Osteocyte (in vitro differentiated cells): ENCODE measurements at regions not wholly inside any gene's neighbourhood (a gene's known extent, or its start where the extent isn't known, plus 50 kb on each side); places are given as distances from the start of the nearest gene placed in this dataset.

Source experiments
- DNase-seq: peaks from one replicate; pipeline ENCODE4 v3.0.0; 2021; ENCODE audit warnings: mixed read lengths; ENCODE audit not compliant: unreplicated experiment; ENCODE audit errors: extremely low spot score
- H3K27ac Mint-ChIP-seq: one replicate; pipeline ENCODE4 v1.8.0; 2021; ENCODE audit warnings: mild to moderate bottlenecking, mixed read lengths; ENCODE audit not compliant: unreplicated experiment
- H3K27me3 Mint-ChIP-seq: one replicate; pipeline ENCODE4 v1.8.0; 2021; ENCODE audit warnings: mixed read lengths; ENCODE audit not compliant: unreplicated experiment
- H3K36me3 Mint-ChIP-seq: one replicate; pipeline ENCODE4 v1.8.0; 2021; ENCODE audit warnings: mixed read lengths; ENCODE audit not compliant: unreplicated experiment
- H3K4me1 Mint-ChIP-seq: one replicate; pipeline ENCODE4 v1.8.0; 2021; ENCODE audit warnings: mixed read lengths; ENCODE audit not compliant: unreplicated experiment
- H3K4me3 Mint-ChIP-seq: one replicate; pipeline ENCODE4 v1.8.0; 2021; ENCODE audit warnings: mild to moderate bottlenecking, moderate library complexity, mixed read lengths; ENCODE audit not compliant: unreplicated experiment
- H3K9me3 Mint-ChIP-seq: one replicate; pipeline ENCODE4 v1.8.0; 2021; ENCODE audit warnings: mixed read lengths; ENCODE audit not compliant: unreplicated experiment
- TF ChIP-seq, protein P1 (sequence below): fragments of 200-600 bp; sonication (generic); IDR thresholded peaks from 2 replicates; pipeline ENCODE4 v1.5.0; 2021; ENCODE audit warnings: antibody characterized with exemption, mild to moderate bottlenecking, moderate library complexity

- Mint-ChIP-seq H3K27ac (no peak overlapping the region), H3K9me3 (no peaks in the 10 kb centered on the region), H3K36me3 (no peaks in the 10 kb centered on the region), H3K4me3 (no peak overlapping the region), H3K27me3 (peaks cover 68% of the 10 kb centered on the region), H3K4me1 (no peaks in the 10 kb centered on the region)
- TF ChIP-seq, protein P1, sequence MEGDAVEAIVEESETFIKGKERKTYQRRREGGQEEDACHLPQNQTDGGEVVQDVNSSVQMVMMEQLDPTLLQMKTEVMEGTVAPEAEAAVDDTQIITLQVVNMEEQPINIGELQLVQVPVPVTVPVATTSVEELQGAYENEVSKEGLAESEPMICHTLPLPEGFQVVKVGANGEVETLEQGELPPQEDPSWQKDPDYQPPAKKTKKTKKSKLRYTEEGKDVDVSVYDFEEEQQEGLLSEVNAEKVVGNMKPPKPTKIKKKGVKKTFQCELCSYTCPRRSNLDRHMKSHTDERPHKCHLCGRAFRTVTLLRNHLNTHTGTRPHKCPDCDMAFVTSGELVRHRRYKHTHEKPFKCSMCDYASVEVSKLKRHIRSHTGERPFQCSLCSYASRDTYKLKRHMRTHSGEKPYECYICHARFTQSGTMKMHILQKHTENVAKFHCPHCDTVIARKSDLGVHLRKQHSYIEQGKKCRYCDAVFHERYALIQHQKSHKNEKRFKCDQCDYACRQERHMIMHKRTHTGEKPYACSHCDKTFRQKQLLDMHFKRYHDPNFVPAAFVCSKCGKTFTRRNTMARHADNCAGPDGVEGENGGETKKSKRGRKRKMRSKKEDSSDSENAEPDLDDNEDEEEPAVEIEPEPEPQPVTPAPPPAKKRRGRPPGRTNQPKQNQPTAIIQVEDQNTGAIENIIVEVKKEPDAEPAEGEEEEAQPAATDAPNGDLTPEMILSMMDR = no peak
- DNase-seq = no peak
Measured at GRCh38 chr13:39123578-39123977, 85.3 kb downstream of the NHLRC3 start.

DNA sequence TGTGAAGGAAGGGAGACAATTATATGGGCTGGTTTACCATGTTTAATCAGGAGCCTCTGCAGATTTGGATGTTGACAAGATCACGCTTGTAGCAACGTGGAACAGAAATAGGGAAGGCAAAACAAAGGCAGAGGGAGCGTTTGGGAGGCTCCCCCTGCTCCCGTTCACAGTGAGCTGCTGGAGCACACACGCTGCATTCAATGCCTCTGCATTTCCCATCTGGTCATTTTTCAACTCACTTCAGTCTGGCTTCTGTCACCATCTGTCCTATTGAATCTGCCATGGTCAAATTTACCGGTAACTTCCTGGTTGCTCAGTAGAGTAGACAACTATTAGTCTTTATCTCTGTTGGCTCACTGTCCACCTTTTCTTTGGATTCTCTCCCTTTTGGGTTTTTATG, 91.0 kb downstream of the NHLRC3 start:
- no peak overlapping the region for H3K4me3 Mint-ChIP-seq
- TF ChIP-seq, protein P1 = no peak
- H3K9me3 Mint-ChIP-seq = no peaks in the 10 kb centered on the region
- H3K4me1 Mint-ChIP-seq = no peaks in the 10 kb centered on the region
- peaks cover 65% of the 10 kb centered on the region for H3K27me3 Mint-ChIP-seq
- no peaks in the 10 kb centered on the region for H3K36me3 Mint-ChIP-seq
- H3K27ac Mint-ChIP-seq = no peak overlapping the region
- DNase-seq = no peak

GRCh38 chr13:39130301-39130700, 92.0 kb downstream of the NHLRC3 start:
- TF ChIP-seq, protein P1 = no peak
- no peaks in the 10 kb centered on the region for H3K9me3 Mint-ChIP-seq
- H3K4me1 Mint-ChIP-seq = no peaks in the 10 kb centered on the region
- DNase-seq = no peak
- H3K27ac Mint-ChIP-seq = no peak overlapping the region
- H3K27me3 Mint-ChIP-seq = peaks cover 60% of the 10 kb centered on the region
- H3K36me3 Mint-ChIP-seq = no peaks in the 10 kb centered on the region
- H3K4me3 Mint-ChIP-seq = no peak overlapping the region

DNA sequence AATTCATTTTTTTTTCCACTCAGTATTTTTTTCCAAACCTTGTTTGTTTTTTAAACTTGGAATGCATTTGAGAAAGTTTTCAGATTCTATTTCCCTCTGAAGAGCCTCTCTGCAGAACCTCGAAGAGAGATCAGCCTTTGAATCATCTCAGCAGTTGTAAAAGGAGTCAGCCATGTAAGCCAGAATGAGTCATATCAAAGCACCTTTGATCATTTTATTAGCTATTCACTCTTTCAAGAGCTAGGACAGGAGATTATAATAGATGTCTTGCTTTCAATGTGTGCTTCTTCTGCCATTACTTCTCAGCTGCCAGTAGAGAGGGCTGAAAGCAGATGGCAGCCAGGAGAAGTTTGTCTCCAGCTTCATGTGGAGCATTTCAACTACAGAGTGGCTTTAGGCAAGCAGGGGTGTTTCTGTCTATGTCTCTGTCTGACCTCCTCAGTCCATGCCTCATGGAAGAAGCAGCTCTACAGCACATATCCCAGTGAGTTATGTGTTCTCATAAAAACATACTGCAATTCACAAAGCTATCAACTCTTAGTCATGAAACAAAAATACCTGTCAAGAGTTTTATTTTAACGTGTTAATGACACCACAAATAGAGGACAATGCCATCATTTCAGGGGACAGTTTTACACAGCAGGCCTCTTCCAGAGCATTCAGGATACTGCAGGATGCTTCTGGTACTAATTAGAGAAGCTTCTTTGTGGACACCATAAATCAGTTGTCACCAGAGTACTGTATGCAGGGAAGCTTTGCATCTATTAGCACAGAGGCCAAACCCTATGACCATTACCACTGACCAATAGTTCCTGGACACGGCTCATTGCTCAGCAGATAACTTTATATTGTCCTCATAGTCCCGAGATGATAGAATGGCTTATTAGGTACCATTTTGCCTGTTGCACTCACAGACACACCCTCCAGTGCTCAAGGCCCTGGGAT, 94.3 kb downstream of the NHLRC3 start:
- no peaks in the 10 kb centered on the region for H3K4me1 Mint-ChIP-seq
- no peak for DNase-seq
- H3K9me3 Mint-ChIP-seq = no peaks in the 10 kb centered on the region
- H3K36me3 Mint-ChIP-seq = no peaks in the 10 kb centered on the region
- TF ChIP-seq, protein P1 = no peak
- peaks cover 46% of the 10 kb centered on the region for H3K27me3 Mint-ChIP-seq
- H3K4me3 Mint-ChIP-seq = no peak overlapping the region
- H3K27ac Mint-ChIP-seq = no peak overlapping the region

- Mint-ChIP-seq H3K9me3 (no peaks in the 10 kb centered on the region), H3K36me3 (no peaks in the 10 kb centered on the region), H3K27me3 (peaks cover 34% of the 10 kb centered on the region), H3K4me3 (no peak overlapping the region), H3K4me1 (no peaks in the 10 kb centered on the region), H3K27ac (no peak overlapping the region)
- TF ChIP-seq, protein P1 = no peak
- no peak for DNase-seq
Measured at GRCh38 chr13:39133781-39134180, 95.5 kb downstream of the NHLRC3 start.
